GM23338 (cell line): ENCODE measurements at regions not wholly inside any gene's neighbourhood (a gene's known extent, or its start where the extent isn't known, plus 50 kb on each side); places are given as distances from the start of the nearest gene placed in this dataset.

Experiments used
- ATAC-seq: fragments of 200-7000 bp; cut with Tn5 transposase; 3 replicates; pipeline ENCODE4 v1.9.1; 2020
- DNase-seq: peaks from one replicate; pipeline ENCODE4 v3.0.0-alpha.2; 2015; ENCODE audit warnings: low spot score
- H2AFZ ChIP-seq: fragments of 200-600 bp; sonication (generic); 2 replicates; pipeline ENCODE4 v1.8.0; 2016; ENCODE audit warnings: antibody characterized with exemption, mild to moderate bottlenecking, moderate library complexity
- H3F3A ChIP-seq: fragments of 200-600 bp; sonication (generic); replicated peaks from 2 replicates; pipeline ENCODE4 v1.8.0; 2017; ENCODE audit warnings: antibody characterized with exemption, mixed run types, low read depth
- H3K27ac ChIP-seq: fragments of 200-600 bp; sonication (generic); 2 replicates; pipeline ENCODE4 v1.6.1; 2016; ENCODE audit warnings: low read depth
- H3K27me3 ChIP-seq: fragments of 200-600 bp; sonication (generic); 2 replicates; pipeline ENCODE4 v1.8.0; 2016; ENCODE audit warnings: mild to moderate bottlenecking, mixed run types, moderate library complexity; ENCODE audit not compliant: insufficient read depth
- H3K36me3 ChIP-seq: fragments of 200-600 bp; sonication (generic); 2 replicates; pipeline ENCODE4 v1.8.0; 2016; ENCODE audit warnings: mild to moderate bottlenecking; ENCODE audit not compliant: insufficient read depth
- H3K4me1 ChIP-seq: fragments of 200-600 bp; sonication (generic); 2 replicates; pipeline ENCODE4 v1.8.0; 2016; ENCODE audit warnings: mild to moderate bottlenecking, moderate library complexity; ENCODE audit not compliant: insufficient read depth
- H3K4me2 ChIP-seq: fragments of 200-600 bp; sonication (generic); 2 replicates; pipeline ENCODE4 v1.7.1; 2017; ENCODE audit warnings: mixed run types
- H3K4me3 ChIP-seq: fragments of 200-600 bp; sonication (generic); 2 replicates; pipeline ENCODE4 v1.6.1; 2016; ENCODE audit warnings: mixed run types
- H3K79me2 ChIP-seq: fragments of 200-600 bp; sonication (generic); replicated peaks from 2 replicates; pipeline ENCODE4 v1.8.0; 2017; ENCODE audit warnings: mild to moderate bottlenecking; ENCODE audit not compliant: insufficient read depth
- H3K9me2 ChIP-seq: fragments of 200-600 bp; sonication (generic); 2 replicates; pipeline ENCODE4 v1.8.0; 2017; ENCODE audit not compliant: insufficient read depth
- H4K20me1 ChIP-seq: fragments of 200-600 bp; sonication (generic); replicated peaks from 2 replicates; pipeline ENCODE4 v1.8.0; 2017; ENCODE audit warnings: mild to moderate bottlenecking; ENCODE audit not compliant: insufficient read depth
- H3K27ac Mint-ChIP-seq: 2 replicates; pipeline ENCODE4 v1.8.0; 2020; ENCODE audit warnings: inconsistent platforms, mild to moderate bottlenecking, moderate library complexity, mixed read lengths
- H3K27me3 Mint-ChIP-seq: 3 replicates; pipeline ENCODE4 v1.8.0; 2022; ENCODE audit warnings: low read depth, mild to moderate bottlenecking, moderate library complexity, mixed read lengths, inconsistent platforms; ENCODE audit not compliant: insufficient read depth, poor library complexity
- H3K36me3 Mint-ChIP-seq: 3 replicates; pipeline ENCODE4 v1.8.0; 2021; ENCODE audit warnings: low read depth, mild to moderate bottlenecking, inconsistent platforms, moderate library complexity, mixed read lengths
- H3K4me1 Mint-ChIP-seq: 3 replicates; pipeline ENCODE4 v1.8.0; 2020; ENCODE audit warnings: mild to moderate bottlenecking, inconsistent platforms, mixed read lengths
- H3K4me3 Mint-ChIP-seq: 3 replicates; pipeline ENCODE4 v1.8.0; 2021; ENCODE audit warnings: moderate library complexity, mild to moderate bottlenecking, inconsistent platforms, mixed read lengths
- H3K9me3 Mint-ChIP-seq: 3 replicates; pipeline ENCODE4 v1.8.0; 2020; ENCODE audit warnings: moderate library complexity, mild to moderate bottlenecking, inconsistent platforms, mixed read lengths
- CREB1 ChIP-seq: fragments of 250-450 bp; sonication (Bioruptor Pico); IDR thresholded peaks from 2 replicates; pipeline ENCODE4 v1.5.0; 2020; ENCODE audit warnings: low read depth, mild to moderate bottlenecking, moderate library complexity
- EZH2phosphoT487 ChIP-seq: fragments of 200-600 bp; sonication (generic); IDR thresholded peaks from one replicate; pipeline ENCODE4 v1.8.1; 2018; ENCODE audit warnings: antibody characterized with exemption; ENCODE audit not compliant: unreplicated experiment
- JUNB ChIP-seq: IDR thresholded peaks from one replicate; pipeline ENCODE4 v1.6.1; 2016; ENCODE audit warnings: antibody characterized with exemption; ENCODE audit not compliant: unreplicated experiment
- NANOG ChIP-seq: IDR thresholded peaks from 2 replicates; pipeline ENCODE4 v1.6.1; 2016; ENCODE audit warnings: antibody characterized with exemption, borderline replicate concordance
- POLR2AphosphoS5 ChIP-seq: IDR thresholded peaks from 2 replicates; pipeline ENCODE4 v1.6.1; 2016; ENCODE audit warnings: antibody characterized with exemption, low read depth
- STAT1 ChIP-seq: IDR thresholded peaks from one replicate; pipeline ENCODE4 v1.6.1; 2016; ENCODE audit warnings: antibody characterized with exemption; ENCODE audit not compliant: unreplicated experiment
- ZNF114 ChIP-seq: fragments of 250-450 bp; sonication (Bioruptor Pico); IDR thresholded peaks from 2 replicates; pipeline ENCODE4 v1.5.0; 2020; ENCODE audit warnings: mild to moderate bottlenecking, moderate library complexity
- ZNF331 ChIP-seq: fragments of 250-450 bp; sonication (Bioruptor Pico); IDR thresholded peaks from 2 replicates; pipeline ENCODE4 v1.5.0; 2020; ENCODE audit warnings: low read depth, mild to moderate bottlenecking, moderate library complexity
- TF ChIP-seq, protein P1 (sequence below): fragments of 250-450 bp; sonication (Bioruptor Pico); IDR thresholded peaks from 2 replicates; pipeline ENCODE4 v1.5.0; 2020; ENCODE audit warnings: mild to moderate bottlenecking, moderate library complexity
- TF ChIP-seq, protein P2 (sequence below): IDR thresholded peaks from one replicate; pipeline ENCODE4 v1.6.1; 2018; ENCODE audit warnings: antibody characterized with exemption; ENCODE audit not compliant: unreplicated experiment
- TF ChIP-seq, protein P3 (sequence below): IDR thresholded peaks from 2 replicates; pipeline ENCODE4 v1.6.1; 2016; ENCODE audit warnings: antibody characterized with exemption
- TF ChIP-seq, protein P4 (sequence below), 2 experiments: fragments of 200-600 bp in 1 of 2; sonication (generic) in 1 of 2; conservative IDR thresholded peaks; 2 replicates each; pipeline versions ENCODE4 v1.5.1 to v1.6.1; 2016 to 2017; ENCODE audit warnings: antibody characterized with exemption in 2 of 2, low read depth in 2 of 2, mild to moderate bottlenecking in 2 of 2, moderate library complexity in 1 of 2

DNA sequence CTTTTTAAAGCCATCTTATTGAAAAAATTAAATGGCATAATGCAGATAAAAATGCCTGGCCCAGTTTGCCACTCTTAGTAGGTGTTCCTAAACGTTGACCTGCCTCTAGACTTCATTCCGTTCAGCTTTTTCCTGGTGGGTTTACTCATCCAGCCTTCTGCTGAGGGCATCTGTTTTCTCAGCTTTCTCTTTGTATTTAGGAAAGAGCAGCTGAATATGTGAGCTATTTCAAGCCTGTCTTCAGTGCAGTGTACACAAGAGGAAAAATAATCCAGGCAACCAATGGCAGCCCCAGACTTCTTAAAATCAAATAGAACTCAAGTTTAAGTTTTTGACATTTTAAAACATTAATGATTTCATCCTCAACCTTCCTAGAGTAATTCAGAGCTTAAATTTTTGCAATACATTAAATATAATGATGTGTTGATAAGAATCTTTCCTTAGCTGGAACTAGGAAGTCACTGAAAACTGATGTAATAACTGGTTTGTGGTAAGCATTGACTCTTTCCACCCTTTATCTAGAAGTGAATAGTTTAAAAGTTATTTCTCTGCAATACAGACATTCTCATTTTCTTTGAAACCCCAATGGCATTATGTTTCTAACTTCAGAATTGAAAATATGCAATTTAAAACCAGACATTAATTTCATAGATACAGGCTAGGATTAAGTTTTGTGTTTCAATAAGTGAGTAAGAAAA lies 165.4 kb downstream of the AASDHPPT start (continued):
- TF ChIP-seq, protein P1, sequence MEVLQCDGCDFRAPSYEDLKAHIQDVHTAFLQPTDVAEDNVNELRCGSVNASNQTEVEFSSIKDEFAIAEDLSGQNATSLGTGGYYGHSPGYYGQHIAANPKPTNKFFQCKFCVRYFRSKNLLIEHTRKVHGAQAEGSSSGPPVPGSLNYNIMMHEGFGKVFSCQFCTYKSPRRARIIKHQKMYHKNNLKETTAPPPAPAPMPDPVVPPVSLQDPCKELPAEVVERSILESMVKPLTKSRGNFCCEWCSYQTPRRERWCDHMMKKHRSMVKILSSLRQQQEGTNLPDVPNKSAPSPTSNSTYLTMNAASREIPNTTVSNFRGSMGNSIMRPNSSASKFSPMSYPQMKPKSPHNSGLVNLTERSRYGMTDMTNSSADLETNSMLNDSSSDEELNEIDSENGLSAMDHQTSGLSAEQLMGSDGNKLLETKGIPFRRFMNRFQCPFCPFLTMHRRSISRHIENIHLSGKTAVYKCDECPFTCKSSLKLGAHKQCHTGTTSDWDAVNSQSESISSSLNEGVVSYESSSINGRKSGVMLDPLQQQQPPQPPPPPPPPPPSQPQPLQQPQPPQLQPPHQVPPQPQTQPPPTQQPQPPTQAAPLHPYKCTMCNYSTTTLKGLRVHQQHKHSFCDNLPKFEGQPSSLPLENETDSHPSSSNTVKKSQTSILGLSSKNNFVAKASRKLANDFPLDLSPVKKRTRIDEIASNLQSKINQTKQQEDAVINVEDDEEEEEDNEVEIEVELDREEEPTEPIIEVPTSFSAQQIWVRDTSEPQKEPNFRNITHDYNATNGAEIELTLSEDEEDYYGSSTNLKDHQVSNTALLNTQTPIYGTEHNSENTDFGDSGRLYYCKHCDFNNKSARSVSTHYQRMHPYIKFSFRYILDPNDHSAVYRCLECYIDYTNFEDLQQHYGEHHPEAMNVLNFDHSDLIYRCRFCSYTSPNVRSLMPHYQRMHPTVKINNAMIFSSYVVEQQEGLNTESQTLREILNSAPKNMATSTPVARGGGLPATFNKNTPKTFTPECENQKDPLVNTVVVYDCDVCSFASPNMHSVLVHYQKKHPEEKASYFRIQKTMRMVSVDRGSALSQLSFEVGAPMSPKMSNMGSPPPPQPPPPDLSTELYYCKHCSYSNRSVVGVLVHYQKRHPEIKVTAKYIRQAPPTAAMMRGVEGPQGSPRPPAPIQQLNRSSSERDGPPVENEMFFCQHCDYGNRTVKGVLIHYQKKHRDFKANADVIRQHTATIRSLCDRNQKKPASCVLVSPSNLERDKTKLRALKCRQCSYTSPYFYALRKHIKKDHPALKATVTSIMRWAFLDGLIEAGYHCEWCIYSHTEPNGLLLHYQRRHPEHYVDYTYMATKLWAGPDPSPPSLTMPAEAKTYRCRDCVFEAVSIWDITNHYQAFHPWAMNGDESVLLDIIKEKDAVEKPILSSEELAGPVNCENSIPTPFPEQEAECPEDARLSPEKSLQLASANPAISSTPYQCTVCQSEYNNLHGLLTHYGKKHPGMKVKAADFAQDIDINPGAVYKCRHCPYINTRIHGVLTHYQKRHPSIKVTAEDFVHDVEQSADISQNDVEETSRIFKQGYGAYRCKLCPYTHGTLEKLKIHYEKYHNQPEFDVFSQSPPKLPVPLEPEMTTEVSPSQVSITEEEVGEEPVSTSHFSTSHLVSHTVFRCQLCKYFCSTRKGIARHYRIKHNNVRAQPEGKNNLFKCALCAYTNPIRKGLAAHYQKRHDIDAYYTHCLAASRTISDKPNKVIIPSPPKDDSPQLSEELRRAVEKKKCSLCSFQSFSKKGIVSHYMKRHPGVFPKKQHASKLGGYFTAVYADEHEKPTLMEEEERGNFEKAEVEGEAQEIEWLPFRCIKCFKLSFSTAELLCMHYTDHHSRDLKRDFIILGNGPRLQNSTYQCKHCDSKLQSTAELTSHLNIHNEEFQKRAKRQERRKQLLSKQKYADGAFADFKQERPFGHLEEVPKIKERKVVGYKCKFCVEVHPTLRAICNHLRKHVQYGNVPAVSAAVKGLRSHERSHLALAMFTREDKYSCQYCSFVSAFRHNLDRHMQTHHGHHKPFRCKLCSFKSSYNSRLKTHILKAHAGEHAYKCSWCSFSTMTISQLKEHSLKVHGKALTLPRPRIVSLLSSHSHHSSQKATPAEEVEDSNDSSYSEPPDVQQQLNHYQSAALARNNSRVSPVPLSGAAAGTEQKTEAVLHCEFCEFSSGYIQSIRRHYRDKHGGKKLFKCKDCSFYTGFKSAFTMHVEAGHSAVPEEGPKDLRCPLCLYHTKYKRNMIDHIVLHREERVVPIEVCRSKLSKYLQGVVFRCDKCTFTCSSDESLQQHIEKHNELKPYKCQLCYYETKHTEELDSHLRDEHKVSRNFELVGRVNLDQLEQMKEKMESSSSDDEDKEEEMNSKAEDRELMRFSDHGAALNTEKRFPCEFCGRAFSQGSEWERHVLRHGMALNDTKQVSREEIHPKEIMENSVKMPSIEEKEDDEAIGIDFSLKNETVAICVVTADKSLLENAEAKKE (CRISPR knock-in tag), result no peak
- TF ChIP-seq, protein P2, sequence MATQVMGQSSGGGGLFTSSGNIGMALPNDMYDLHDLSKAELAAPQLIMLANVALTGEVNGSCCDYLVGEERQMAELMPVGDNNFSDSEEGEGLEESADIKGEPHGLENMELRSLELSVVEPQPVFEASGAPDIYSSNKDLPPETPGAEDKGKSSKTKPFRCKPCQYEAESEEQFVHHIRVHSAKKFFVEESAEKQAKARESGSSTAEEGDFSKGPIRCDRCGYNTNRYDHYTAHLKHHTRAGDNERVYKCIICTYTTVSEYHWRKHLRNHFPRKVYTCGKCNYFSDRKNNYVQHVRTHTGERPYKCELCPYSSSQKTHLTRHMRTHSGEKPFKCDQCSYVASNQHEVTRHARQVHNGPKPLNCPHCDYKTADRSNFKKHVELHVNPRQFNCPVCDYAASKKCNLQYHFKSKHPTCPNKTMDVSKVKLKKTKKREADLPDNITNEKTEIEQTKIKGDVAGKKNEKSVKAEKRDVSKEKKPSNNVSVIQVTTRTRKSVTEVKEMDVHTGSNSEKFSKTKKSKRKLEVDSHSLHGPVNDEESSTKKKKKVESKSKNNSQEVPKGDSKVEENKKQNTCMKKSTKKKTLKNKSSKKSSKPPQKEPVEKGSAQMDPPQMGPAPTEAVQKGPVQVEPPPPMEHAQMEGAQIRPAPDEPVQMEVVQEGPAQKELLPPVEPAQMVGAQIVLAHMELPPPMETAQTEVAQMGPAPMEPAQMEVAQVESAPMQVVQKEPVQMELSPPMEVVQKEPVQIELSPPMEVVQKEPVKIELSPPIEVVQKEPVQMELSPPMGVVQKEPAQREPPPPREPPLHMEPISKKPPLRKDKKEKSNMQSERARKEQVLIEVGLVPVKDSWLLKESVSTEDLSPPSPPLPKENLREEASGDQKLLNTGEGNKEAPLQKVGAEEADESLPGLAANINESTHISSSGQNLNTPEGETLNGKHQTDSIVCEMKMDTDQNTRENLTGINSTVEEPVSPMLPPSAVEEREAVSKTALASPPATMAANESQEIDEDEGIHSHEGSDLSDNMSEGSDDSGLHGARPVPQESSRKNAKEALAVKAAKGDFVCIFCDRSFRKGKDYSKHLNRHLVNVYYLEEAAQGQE, result no peak

DNA sequence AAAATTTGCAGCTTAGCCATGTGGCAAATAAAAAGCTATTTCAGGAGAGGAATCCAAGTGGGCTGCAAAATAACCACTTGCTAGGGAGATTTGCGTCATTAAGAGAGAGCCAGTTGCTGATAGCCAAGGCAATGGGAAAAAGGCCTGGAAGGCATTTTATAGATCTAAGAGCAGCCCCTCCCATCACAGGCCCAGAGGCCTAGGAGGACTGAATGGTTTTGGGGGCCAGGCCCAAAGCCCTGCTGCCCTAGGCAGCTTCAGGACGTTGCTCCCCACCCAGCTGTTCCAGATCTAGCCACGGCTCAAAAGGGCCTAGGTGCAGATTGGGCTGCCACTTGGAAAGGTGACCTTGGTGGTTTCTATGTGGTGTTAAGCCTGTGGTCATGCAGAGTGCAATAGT lies 169.0 kb downstream of the AASDHPPT start:
- no peak overlapping the region for H3K27ac Mint-ChIP-seq
- no peaks in the 10 kb centered on the region for H3F3A ChIP-seq
- no peak overlapping the region for H3K4me2 ChIP-seq
- no peaks in the 10 kb centered on the region for H3K9me2 ChIP-seq
- no peaks in the 10 kb centered on the region for H3K27me3 ChIP-seq
- no peaks in the 10 kb centered on the region for H3K79me2 ChIP-seq
- no peak overlapping the region for H3K27ac ChIP-seq
- H3K36me3 ChIP-seq, result no peaks in the 10 kb centered on the region
- DNase-seq (no peak), ATAC-seq (no peak)
- no peak overlapping the region for H2AFZ ChIP-seq
- H3K4me1 ChIP-seq, result peaks cover 15% of the 10 kb centered on the region; the same call in 1 of the 2 replicates
- H4K20me1 ChIP-seq, result no peaks in the 10 kb centered on the region
- no peak overlapping the region for H3K4me3 Mint-ChIP-seq
- H3K9me3 Mint-ChIP-seq, result peaks cover 34% of the 10 kb centered on the region
- peaks cover 20% of the 10 kb centered on the region for H3K4me1 Mint-ChIP-seq
- peaks cover 3% of the 10 kb centered on the region for H3K27me3 Mint-ChIP-seq
- peaks cover 25% of the 10 kb centered on the region for H3K36me3 Mint-ChIP-seq
- no peak overlapping the region for H3K4me3 ChIP-seq
- TF ChIP-seq CREB1 (CRISPR knock-in tag), result no peak
- TF ChIP-seq EZH2phosphoT487, result no peak
- no peak for TF ChIP-seq POLR2AphosphoS5
- TF ChIP-seq ZNF331 (CRISPR knock-in tag), result no peak
- TF ChIP-seq STAT1, result no peak
- TF ChIP-seq, protein P3, sequence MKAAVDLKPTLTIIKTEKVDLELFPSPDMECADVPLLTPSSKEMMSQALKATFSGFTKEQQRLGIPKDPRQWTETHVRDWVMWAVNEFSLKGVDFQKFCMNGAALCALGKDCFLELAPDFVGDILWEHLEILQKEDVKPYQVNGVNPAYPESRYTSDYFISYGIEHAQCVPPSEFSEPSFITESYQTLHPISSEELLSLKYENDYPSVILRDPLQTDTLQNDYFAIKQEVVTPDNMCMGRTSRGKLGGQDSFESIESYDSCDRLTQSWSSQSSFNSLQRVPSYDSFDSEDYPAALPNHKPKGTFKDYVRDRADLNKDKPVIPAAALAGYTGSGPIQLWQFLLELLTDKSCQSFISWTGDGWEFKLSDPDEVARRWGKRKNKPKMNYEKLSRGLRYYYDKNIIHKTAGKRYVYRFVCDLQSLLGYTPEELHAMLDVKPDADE, result no peak
- no peak for TF ChIP-seq ZNF114
- no peak for TF ChIP-seq NANOG
- TF ChIP-seq, protein P4, sequence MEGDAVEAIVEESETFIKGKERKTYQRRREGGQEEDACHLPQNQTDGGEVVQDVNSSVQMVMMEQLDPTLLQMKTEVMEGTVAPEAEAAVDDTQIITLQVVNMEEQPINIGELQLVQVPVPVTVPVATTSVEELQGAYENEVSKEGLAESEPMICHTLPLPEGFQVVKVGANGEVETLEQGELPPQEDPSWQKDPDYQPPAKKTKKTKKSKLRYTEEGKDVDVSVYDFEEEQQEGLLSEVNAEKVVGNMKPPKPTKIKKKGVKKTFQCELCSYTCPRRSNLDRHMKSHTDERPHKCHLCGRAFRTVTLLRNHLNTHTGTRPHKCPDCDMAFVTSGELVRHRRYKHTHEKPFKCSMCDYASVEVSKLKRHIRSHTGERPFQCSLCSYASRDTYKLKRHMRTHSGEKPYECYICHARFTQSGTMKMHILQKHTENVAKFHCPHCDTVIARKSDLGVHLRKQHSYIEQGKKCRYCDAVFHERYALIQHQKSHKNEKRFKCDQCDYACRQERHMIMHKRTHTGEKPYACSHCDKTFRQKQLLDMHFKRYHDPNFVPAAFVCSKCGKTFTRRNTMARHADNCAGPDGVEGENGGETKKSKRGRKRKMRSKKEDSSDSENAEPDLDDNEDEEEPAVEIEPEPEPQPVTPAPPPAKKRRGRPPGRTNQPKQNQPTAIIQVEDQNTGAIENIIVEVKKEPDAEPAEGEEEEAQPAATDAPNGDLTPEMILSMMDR (conservative IDR thresholded peaks at IDR 0.05; ENCODE audit: low read depth in 2 of 2), result no peak
- TF ChIP-seq JUNB, result no peak
